ENCODE measurements at regions not wholly inside any gene's neighbourhood (a gene's known extent, or its start where the extent isn't known, plus 50 kb on each side); places are given as distances from the start of the nearest gene placed in this dataset.

DNA sequence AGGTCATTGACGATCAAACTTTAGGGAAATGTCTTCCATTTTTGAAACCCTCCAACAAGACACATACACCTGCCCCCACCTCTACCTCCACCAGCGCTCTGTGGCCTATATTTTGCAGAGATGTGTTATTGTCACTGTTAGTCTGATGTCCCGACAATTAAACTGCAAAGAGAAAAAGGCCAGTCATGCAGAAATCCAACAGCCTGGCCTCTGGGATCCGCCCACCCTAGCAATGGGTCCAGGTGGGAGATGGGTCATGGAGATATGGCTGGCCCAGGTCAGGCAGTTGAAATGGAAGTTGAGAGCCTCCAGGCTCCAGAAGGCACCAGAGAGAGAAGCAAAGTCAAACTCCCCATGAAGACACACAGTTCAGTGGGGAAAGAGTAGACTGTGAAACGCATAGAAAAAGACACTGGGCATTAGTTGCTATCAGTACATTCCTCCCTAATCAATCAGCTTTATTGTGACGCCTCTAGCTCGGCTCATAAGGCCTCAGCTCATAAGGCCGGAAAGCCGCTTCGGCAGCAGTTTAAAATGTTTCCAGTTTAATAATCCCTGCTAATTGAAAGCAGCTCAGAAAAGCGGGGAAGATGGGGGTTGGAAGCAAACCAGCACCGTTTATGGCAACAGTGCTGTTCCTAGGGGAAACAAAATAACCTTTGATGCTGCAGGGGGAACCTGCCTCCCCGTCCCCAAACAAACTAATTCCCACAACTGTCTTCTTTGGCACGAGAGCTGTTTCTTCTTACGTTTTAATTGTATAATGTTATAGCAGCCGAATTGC, 239.7 kb upstream of the ZNF507 start:
- no peak for DNase-seq (ENCODE audit: low spot score)

DNA sequence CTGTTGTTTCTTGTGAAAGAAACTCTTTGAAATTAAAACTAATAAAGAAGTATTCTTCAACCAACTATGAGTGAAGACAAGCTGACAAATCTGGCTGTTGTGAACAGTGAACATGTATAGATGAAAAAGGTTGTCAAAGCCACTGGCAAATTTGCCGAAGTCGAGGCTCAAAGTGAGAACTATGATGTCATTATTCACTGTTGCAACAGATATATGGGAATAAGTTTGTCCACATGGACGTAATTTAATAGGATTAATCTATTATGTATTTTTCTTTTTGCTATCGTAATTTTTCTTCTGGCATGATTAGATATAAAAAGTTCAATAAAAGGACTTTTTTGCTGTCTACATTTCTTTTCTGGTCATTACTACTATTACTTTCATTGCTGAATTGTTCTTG, 223.2 kb upstream of the ZNF507 start:
- no peak for DNase-seq (ENCODE audit: low spot score)

- DNase-seq (ENCODE audit: low spot score), result no peak
Measured at GRCh38 chr19:32123355-32123940, 222.0 kb upstream of the ZNF507 start.

DNA sequence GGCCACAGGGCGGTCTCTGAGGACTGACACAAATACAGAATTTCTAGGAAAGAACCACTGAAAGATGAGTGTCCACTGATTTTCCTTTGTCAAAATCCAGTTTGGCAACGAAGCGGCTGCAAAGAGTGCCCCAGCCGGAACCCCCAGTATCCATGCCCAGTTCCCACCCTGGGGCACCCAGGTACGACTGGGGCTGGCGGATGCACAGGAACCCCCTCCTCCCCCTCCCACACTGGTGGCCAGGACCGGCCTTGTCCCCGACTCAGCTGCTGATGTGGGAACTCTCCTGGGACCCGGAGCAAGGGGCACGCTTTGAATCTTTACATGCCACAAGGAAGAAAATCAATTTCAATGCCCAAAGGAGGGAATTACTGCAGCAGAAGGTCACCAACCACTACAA, 220.8 kb upstream of the ZNF507 start:
- no peak for DNase-seq (ENCODE audit: low spot score)

DNA sequence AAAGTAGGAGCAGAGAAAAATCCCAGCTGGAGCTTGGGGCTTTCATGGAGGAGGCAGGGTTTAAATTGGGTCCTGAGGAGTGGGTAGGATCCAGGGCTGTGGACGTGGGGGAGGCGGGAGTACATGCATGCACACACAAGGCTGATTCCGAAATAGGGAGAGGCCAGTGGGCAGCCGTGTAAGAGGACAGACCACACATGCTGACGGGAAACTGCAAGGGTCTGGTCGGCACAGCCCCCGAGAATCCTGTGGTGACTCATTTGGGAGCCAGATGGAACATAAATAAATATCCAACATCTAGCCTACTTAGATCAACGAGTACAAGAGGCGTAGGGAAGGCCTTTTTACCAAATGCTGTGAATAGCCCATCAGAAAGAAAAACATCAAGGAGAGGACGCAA, 216.3 kb upstream of the ZNF507 start:
- no peak for DNase-seq (ENCODE audit: low spot score)

DNA sequence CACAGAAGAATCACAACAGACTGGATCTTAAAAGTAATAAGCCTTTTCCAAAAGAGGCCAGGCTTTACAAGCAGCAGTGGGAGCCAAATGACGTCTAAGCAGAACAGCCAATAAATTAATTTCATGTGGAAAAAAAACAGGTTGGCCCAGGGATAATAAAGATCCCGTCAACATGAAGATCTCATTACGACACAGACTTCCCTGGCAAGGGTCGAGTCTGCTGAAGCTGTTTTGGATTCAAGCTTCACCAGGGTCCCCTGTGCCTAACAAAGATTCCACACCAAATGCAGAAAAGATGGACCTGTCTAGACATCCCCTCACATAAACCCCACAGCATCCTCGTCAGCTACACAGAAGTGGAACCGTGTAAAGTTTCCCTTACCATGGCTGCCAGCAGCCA, 215.1 kb upstream of the ZNF507 start:
- DNase-seq (ENCODE audit: low spot score), result no peak

GRCh38 chr19:32131005-32131404, 214.4 kb upstream of the ZNF507 start:
- no peak for DNase-seq (ENCODE audit: low spot score)

GRCh38 chr19:32138416-32138815, 207.0 kb upstream of the ZNF507 start:
- no peak for DNase-seq (ENCODE audit: low spot score)

- no peak for DNase-seq (ENCODE audit: low spot score)
Measured at GRCh38 chr19:32141840-32142511, 203.4 kb upstream of the ZNF507 start.

GRCh38 chr19:32146664-32147063, 198.7 kb upstream of the ZNF507 start:
- no peak for DNase-seq (ENCODE audit: low spot score)

DNA sequence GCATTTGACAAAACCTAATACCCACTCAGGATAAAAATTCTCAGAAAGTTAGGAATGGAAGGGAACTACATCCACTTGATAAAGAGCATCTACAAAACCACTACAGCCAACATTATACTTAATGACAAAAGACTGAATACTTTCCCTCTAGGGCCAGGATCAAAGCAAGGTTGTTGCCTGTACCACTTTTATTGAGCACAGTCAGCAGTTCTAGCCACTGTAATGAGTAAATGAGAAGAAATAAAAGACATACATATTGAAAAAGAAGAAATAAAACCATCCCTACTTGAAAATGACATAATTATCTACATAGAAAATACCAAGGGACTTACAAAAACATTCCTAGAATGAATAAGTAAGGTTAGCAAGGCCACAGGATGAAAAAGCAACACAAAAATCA, 194.8 kb upstream of the ZNF507 start:
- DNase-seq (ENCODE audit: low spot score), result no peak

GRCh38 chr19:32154418-32154817, 191.0 kb upstream of the ZNF507 start:
- DNase-seq (ENCODE audit: low spot score), result no peak

DNA sequence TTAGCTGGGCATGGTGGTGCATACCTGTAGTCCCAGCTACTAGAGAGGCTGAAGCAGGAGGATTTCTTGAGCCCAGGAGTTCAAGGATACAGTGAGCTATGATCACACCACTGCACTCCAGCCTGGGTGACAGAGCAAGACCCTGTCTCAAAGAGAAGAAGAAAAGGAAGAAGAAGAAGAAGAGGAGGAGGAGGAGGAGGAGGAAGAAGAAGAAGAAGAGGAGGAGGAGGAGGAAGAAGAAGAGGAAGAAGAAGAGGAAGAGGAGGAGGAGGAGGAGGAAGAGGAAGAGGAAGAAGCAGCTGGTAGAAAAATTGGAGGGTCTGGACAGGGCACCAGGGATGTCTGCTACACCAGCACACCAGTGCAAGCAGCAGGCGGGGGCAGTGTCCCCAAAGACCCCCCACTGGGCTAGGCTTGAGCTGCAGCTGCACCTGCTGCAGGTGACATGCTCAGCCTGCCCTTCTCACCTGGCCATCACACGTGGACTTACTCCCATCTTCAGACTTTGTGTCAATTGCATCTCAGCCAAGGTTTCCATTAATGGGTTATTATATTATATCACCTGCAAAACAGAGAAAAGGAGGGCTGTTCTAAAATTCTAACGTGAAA, 180.9 kb upstream of the ZNF507 start:
- DNase-seq (ENCODE audit: low spot score), result no peak

- no peak for DNase-seq (ENCODE audit: low spot score)
Measured at GRCh38 chr19:32165141-32165540, 180.3 kb upstream of the ZNF507 start.

- DNase-seq (ENCODE audit: low spot score), result no peak
Measured at GRCh38 chr19:32165750-32166149, 179.7 kb upstream of the ZNF507 start.

GRCh38 chr19:32166238-32166637, 179.2 kb upstream of the ZNF507 start:
- DNase-seq (ENCODE audit: low spot score), result no peak

DNA sequence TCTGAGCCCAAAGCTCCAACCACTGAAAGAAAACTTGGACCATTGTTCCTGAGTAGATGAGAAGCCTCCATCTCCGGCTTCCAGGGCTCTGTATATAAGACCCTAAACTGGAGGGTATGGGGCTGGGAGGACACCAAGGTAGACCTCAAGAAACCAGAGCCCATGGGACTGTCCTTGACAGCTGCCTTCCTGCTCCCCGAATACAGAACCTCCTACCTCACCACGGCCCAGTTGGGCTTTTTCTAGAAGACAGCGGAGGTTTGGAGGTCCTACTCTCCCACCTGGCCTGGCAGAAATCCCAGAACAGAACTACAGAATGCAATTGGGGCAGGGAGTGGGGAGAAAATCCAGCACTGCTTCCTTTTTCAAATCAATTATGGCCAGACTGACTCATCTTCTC, 177.3 kb upstream of the ZNF507 start:
- DNase-seq (ENCODE audit: low spot score), result no peak

GRCh38 chr19:32168606-32169005, 176.8 kb upstream of the ZNF507 start:
- no peak for DNase-seq (ENCODE audit: low spot score)

- no peak for DNase-seq (ENCODE audit: low spot score)
Measured at GRCh38 chr19:32171719-32172151, 173.7 kb upstream of the ZNF507 start.

DNA sequence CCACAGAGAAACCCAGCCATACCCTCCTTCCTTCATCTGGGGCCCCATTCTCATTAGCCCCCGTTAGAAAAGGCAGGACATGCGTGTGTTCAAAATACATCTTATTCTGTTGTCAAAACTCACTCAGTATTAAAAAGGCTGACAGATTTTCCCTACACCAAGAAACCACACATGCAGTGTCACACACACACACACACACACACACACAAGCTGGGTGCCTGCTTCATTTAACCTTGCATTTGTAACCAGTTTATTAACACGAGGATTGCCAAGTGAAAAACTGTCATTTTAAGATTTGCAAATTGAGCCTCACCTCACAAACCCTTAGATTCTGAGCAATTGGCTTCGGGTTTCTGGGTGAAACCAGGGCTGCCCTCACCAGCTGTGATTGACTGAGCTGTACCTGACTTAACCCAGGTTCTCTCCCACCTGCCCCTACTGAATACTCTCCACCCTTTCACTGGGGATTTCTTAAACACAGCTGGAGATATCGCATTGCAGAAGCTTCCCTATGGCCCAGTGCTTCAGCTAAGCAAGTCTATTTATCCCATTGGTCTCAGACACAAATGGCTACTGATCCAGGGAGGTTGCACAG, 172.7 kb upstream of the ZNF507 start:
- no peak for DNase-seq (ENCODE audit: low spot score)

DNA sequence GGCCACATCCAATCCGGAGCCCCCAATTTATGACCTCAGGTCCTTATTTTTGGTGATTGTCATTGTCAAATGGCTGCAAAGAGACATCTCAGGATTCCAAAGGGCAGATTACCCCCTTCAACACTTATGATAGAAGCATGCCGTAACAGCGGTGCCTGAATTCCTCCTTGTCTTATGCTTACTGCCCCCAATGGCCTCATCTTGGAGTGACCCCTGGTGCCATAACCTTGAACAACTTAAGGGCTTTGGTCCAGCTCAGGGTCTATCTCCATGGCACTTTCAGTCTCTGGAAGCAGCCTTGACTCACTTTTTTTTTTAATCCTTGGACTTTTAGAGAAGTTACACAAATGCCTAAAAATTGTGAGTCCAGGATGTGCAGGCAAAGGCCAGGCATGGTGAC, 171.6 kb upstream of the ZNF507 start:
- DNase-seq (ENCODE audit: low spot score), result no peak

DNA sequence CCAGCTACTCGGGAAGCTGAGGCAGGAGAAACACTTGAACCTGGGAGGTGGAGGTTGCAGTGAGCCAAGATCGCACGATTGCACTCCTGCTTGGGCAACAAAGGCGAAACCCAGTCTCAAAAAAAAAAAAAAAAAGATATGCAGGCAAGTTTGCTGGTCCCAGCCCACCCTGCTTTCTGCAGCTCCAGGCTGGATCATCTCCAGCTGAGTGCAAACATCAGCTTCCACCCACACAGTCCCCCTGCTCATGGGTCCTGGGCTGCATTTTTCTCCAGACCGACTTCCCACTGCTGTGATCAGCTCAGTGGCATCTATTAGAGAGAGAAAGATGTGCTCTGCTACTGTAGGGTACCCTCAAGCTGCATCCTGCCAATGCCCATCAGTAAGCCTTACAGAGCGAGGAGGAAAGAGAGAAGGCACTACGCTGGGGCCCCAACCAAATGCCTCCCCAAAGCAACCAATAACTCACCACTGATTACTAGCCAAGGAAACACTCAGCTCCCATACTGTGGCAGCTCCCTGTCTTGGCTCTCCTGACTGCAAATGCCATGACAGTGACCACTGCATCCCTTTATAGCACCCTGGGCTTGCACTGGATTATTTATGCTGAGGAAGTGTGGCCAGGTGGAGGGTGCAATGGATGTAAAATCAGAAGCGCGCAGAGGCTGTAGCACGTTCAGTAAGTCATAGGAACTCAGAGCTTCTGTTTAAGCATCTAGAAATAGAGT, 170.9 kb upstream of the ZNF507 start:
- no peak for DNase-seq (ENCODE audit: low spot score)
